NCI-H128 (cell line): ENCODE measurements at regions not wholly inside any gene's neighbourhood (a gene's known extent, or its start where the extent isn't known, plus 50 kb on each side); places are given as distances from the start of the nearest gene placed in this dataset.
"Not testable (repeated sequence)": the region's sequence is repeated elsewhere in the genome, so short reads cannot be mapped to it uniquely, and the experiment has no call there.

Experiments
- DNase-seq: peaks from one replicate; lab custom pipeline; 2025; ENCODE audit not compliant: unreplicated experiment; lab: John Stamatoyannopoulos, UW

- DNase-seq, result not testable (repeated sequence)
Observed at GRCh38 chr6:67686225-67686624, 948.9 kb upstream of the ADGRB3 start.

GRCh38 chr6:67683960-67684359 is 951.1 kb upstream of the ADGRB3 start:
- no peak for DNase-seq

GRCh38 chr6:67680297-67680932 is 954.7 kb upstream of the ADGRB3 start:
- DNase-seq, result no peak

- DNase-seq, result no peak
Observed at GRCh38 chr6:67679566-67680296, 955.4 kb upstream of the ADGRB3 start.

GRCh38 chr6:67676892-67677291 is 958.2 kb upstream of the ADGRB3 start:
- no peak for DNase-seq

- no peak for DNase-seq
Observed at GRCh38 chr6:67667637-67668422, 967.3 kb upstream of the ADGRB3 start.

- DNase-seq, result no peak
Observed at GRCh38 chr6:67666177-67666964, 968.7 kb upstream of the ADGRB3 start.

- no peak for DNase-seq
Observed at GRCh38 chr6:67664942-67665341, 970.1 kb upstream of the ADGRB3 start.

- no peak for DNase-seq
Observed at GRCh38 chr6:67663105-67663895, 971.8 kb upstream of the ADGRB3 start.

GRCh38 chr6:67653561-67653960 is 981.5 kb upstream of the ADGRB3 start:
- no peak for DNase-seq

- DNase-seq, result no peak
Observed at GRCh38 chr6:67646550-67646949, 988.5 kb upstream of the ADGRB3 start.

GRCh38 chr6:67643281-67643680 is 991.8 kb upstream of the ADGRB3 start:
- DNase-seq, result no peak

- no peak for DNase-seq
Observed at GRCh38 chr6:67642582-67642981, 992.5 kb upstream of the ADGRB3 start.

GRCh38 chr6:67640484-67640883 is 994.6 kb upstream of the ADGRB3 start:
- no peak for DNase-seq

- no peak for DNase-seq
Observed at GRCh38 chr6:67639161-67639560, 995.9 kb upstream of the ADGRB3 start.

GRCh38 chr6:67634199-67634598 is 1000.9 kb upstream of the ADGRB3 start:
- no peak for DNase-seq

GRCh38 chr6:67633058-67633457 is 1002.0 kb upstream of the ADGRB3 start:
- DNase-seq, result no peak

- no peak for DNase-seq
Observed at GRCh38 chr6:67630146-67630545, 1004.9 kb upstream of the ADGRB3 start.

- no peak for DNase-seq
Observed at GRCh38 chr6:67629258-67629657, 1005.8 kb upstream of the ADGRB3 start.

GRCh38 chr6:67615796-67616195 is 1019.3 kb upstream of the ADGRB3 start:
- no peak for DNase-seq
